Testis (tissue), 2 donors: ENCODE measurements at regions not wholly inside any gene's neighbourhood (a gene's known extent, or its start where the extent isn't known, plus 50 kb on each side); places are given as distances from the start of the nearest gene placed in this dataset.

Experiments
- DNase-seq: peaks from one replicate; pipeline ENCODE4 v3.0.0-alpha.2; 2019
- H3K27ac ChIP-seq, 2 donors: fragments of 200-600 bp; sonication (generic); one replicate each; pipeline ENCODE4 v1.5.1; 2019
- H3K27me3 ChIP-seq: fragments of 200-600 bp; sonication (generic); one replicate; pipeline ENCODE4 v1.5.1; 2019
- H3K36me3 ChIP-seq: fragments of 200-600 bp; sonication (generic); one replicate; pipeline ENCODE4 v1.5.1; 2017; ENCODE audit warnings: low read depth; ENCODE audit errors: missing control alignments
- H3K4me1 ChIP-seq: fragments of 200-600 bp; sonication (generic); one replicate; pipeline ENCODE4 v1.5.1; 2019
- H3K4me3 ChIP-seq, 2 donors: fragments of 200-600 bp; sonication (generic); one replicate each; pipeline ENCODE4 v1.5.1; 2017 to 2019
- H3K9me3 ChIP-seq: fragments of 200-600 bp; sonication (generic); one replicate; pipeline ENCODE4 v1.5.1; 2017
- POLR2A ChIP-seq: fragments of 450-650 bp; IDR thresholded peaks from one replicate; pipeline ENCODE4 v1.6.1; 2017; ENCODE audit warnings: antibody characterized with exemption, mild to moderate bottlenecking, moderate library complexity
- WGBS, 2 donors: methylation state at CpG; one replicate each; pipeline ENCODE4 v1.1.5; 2018; 5-methylcytosine and 5-hydroxymethylcytosine counted together
- intact Hi-C: fragments of 100-400 bp; cut with DNase I; formaldehyde crosslinking; loops from one replicate; pipeline ENCODE4 v1.15.1; 2023; ENCODE audit warnings: low total_unique reads
- TF ChIP-seq, protein P1 (sequence below), 3 experiments: fragments of 450-650 bp in 2 of 3; fragments of 200-600 bp in 1 of 3; sonication (generic) in 1 of 3; IDR thresholded peaks; one replicate each; pipeline ENCODE4 v1.5.1; 2016 to 2019; ENCODE audit warnings: antibody characterized with exemption in 3 of 3, mild to moderate bottlenecking in 2 of 3, moderate library complexity in 1 of 3

DNA sequence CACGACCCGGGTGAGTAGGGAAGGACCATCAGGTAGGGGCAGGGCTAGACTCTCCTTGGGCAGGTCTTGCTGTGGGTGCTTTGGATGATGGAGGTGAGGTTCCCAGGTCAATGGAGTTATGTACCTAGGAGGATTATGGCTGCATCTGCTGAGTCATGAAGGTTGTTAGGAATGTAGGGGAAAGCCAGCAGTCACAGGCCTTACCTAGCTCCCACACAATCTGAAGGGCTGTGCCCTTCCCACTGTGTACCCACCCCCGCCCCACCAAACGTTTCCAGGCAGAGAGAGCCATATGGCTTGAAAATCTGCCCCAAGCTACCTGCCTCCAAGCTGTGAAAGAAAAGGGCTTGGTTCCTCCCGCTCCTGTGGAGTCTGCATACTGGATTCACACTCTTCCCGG lies 573.4 kb upstream of the DPPA4 start:
- no peaks in the 10 kb centered on the region for H3K4me1 ChIP-seq
- no peaks in the 10 kb centered on the region for H3K36me3 ChIP-seq
- H3K4me3 ChIP-seq, result no peak overlapping the region
- no peak overlapping the region for H3K27ac ChIP-seq
- no peak for DNase-seq
- intact Hi-C loops, result no loop called here
- no peak for TF ChIP-seq POLR2A
- TF ChIP-seq, protein P1, sequence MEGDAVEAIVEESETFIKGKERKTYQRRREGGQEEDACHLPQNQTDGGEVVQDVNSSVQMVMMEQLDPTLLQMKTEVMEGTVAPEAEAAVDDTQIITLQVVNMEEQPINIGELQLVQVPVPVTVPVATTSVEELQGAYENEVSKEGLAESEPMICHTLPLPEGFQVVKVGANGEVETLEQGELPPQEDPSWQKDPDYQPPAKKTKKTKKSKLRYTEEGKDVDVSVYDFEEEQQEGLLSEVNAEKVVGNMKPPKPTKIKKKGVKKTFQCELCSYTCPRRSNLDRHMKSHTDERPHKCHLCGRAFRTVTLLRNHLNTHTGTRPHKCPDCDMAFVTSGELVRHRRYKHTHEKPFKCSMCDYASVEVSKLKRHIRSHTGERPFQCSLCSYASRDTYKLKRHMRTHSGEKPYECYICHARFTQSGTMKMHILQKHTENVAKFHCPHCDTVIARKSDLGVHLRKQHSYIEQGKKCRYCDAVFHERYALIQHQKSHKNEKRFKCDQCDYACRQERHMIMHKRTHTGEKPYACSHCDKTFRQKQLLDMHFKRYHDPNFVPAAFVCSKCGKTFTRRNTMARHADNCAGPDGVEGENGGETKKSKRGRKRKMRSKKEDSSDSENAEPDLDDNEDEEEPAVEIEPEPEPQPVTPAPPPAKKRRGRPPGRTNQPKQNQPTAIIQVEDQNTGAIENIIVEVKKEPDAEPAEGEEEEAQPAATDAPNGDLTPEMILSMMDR (IDR thresholded peaks at IDR 0.05), result no peak
- H3K9me3 ChIP-seq, result no peaks in the 10 kb centered on the region
- H3K27me3 ChIP-seq, result no peaks in the 10 kb centered on the region
- WGBS, 2 donors, result 75 to 80% methylated on average over 5 of the region's 6 CpGs

DNA sequence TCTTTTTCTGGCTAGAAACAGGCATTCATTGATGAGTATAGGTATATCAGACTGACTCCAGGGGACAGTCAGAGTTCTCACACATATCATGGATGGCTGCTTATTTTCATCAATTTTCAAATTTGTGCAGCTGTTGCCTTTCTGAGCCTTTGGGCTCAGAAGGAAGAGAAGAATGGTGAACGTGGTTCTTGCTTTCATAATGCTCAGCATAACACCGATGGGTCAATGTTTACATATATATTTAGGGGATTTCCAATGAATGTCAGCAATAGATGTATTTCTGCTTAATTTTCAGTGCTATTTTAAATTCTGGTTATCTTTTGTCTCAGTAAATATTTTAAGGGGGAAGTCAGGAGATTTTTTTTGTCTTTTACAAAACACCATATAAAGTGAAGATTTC lies 581.4 kb upstream of the DPPA4 start:
- WGBS, 2 donors, result 65 to 69% methylated on average over 2 of the region's 2 CpGs
- no peaks in the 10 kb centered on the region for H3K27me3 ChIP-seq
- H3K4me1 ChIP-seq, result no peaks in the 10 kb centered on the region
- no peaks in the 10 kb centered on the region for H3K36me3 ChIP-seq
- no peak overlapping the region for H3K4me3 ChIP-seq
- TF ChIP-seq, protein P1 (IDR thresholded peaks at IDR 0.05), result no peak
- no peak for TF ChIP-seq POLR2A
- no peaks in the 10 kb centered on the region for H3K9me3 ChIP-seq
- intact Hi-C loops, result no loop called here
- no peak overlapping the region for H3K27ac ChIP-seq
- no peak for DNase-seq

DNA sequence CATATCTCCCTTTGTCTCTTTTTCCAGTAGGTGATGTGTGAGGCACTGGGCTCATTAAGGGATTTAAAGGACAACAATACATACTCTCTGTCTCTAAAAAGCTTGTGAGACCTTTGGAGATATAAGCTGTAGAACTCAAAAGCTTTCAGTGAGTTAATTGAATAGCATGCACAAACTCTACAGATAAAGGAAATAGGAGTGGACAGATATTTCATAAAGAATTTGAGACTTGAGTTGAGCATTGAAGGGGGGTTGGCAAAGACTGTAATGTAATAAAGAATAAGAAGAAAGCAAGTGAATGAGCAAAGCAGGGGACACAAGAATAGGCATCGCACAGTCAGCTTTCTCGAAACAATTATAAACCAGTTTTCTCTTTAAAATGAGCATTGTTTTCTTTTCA lies 583.4 kb upstream of the DPPA4 start:
- H3K36me3 ChIP-seq, result no peaks in the 10 kb centered on the region
- H3K4me1 ChIP-seq, result no peaks in the 10 kb centered on the region
- no peaks in the 10 kb centered on the region for H3K27me3 ChIP-seq
- no peaks in the 10 kb centered on the region for H3K9me3 ChIP-seq
- no peak overlapping the region for H3K27ac ChIP-seq
- no peak overlapping the region for H3K4me3 ChIP-seq
- WGBS, 2 donors, result 93 to 98% methylated on average over 2 of the region's 2 CpGs
- no peak for DNase-seq
- intact Hi-C loops, result no loop called here
- TF ChIP-seq, protein P1 (IDR thresholded peaks at IDR 0.05), result no peak
- TF ChIP-seq POLR2A, result no peak

DNA sequence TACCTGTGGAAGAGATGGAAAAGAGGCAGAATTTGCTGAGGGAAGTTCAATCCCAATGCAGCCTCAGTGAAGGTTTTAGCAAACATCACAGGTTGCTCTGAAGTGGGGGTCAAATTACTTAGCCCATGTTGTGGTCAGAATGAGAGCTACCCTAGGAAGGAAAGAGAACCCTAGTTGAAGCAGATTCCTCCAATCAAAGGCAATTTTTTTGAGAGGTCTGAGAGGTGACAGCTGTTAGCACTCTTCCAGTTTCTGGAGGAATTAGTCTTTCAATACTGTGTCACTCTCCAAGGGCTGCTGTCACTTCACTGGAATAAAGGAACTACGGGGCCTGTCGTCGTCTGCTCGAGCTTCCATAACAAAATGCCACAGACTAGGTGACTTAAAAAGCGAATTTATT lies 584.2 kb upstream of the DPPA4 start:
- intact Hi-C loops, result no loop called here
- WGBS, 2 donors, result 91 to 94% methylated on average over 5 of the region's 5 CpGs

DNA sequence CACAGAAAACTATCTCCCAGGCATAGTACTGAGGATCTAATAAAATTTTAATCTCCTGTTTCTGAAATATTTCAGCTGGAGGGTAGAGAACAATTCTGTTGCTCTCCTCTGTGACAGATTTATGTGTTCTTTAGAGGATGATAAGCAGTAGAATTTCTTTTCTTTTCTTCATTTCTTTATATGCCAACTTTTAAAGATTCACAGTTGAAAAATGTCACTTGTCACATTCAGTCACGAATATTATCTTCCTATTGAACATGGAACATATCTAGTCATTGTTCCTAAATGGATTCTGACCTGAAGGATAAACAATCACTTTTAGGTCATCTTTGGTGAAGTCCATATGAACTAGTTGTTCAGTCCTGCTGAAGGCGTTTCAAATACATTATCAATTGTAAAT lies 585.5 kb upstream of the DPPA4 start:
- Histone ChIP-seq H3K27me3 (no peaks in the 10 kb centered on the region), H3K9me3 (no peaks in the 10 kb centered on the region), H3K4me3 (no peak overlapping the region), H3K27ac (no peak overlapping the region), H3K4me1 (no peaks in the 10 kb centered on the region), H3K36me3 (no peaks in the 10 kb centered on the region)
- no peak for DNase-seq
- intact Hi-C loops, result no loop called here
- WGBS, 2 donors, result 60 to 65% methylated on average over 2 of the region's 2 CpGs
- no peak for TF ChIP-seq POLR2A
- TF ChIP-seq, protein P1 (IDR thresholded peaks at IDR 0.05), result no peak

More for the DNA sequence above, 584.2 kb upstream of the DPPA4 start:
- no peak for DNase-seq
- TF ChIP-seq POLR2A, result no peak
- TF ChIP-seq, protein P1 (IDR thresholded peaks at IDR 0.05), result no peak
- no peak overlapping the region for H3K27ac ChIP-seq
- no peak overlapping the region for H3K4me3 ChIP-seq
- H3K36me3 ChIP-seq, result no peaks in the 10 kb centered on the region
- H3K27me3 ChIP-seq, result no peaks in the 10 kb centered on the region
- H3K4me1 ChIP-seq, result no peaks in the 10 kb centered on the region
- H3K9me3 ChIP-seq, result no peaks in the 10 kb centered on the region
